Glutamatergic neuron (in vitro differentiated cells): ENCODE measurements at regions not wholly inside any gene's neighbourhood (a gene's known extent, or its start where the extent isn't known, plus 50 kb on each side); places are given as distances from the start of the nearest gene placed in this dataset.

Source experiments
- DNase-seq: peaks from one replicate; pipeline ENCODE4 v3.0.0; 2022
- H3K27ac Mint-ChIP-seq: one replicate; pipeline ENCODE4 v1.8.0; 2020; ENCODE audit warnings: mild to moderate bottlenecking, mixed read lengths, inconsistent platforms; ENCODE audit not compliant: unreplicated experiment
- H3K27me3 Mint-ChIP-seq: one replicate; pipeline ENCODE4 v1.8.0; 2020; ENCODE audit warnings: mild to moderate bottlenecking, moderate library complexity, mixed read lengths, inconsistent platforms; ENCODE audit not compliant: unreplicated experiment
- H3K36me3 Mint-ChIP-seq: one replicate; pipeline ENCODE4 v1.8.0; 2020; ENCODE audit warnings: mild to moderate bottlenecking, mixed read lengths, inconsistent platforms; ENCODE audit not compliant: unreplicated experiment
- H3K4me1 Mint-ChIP-seq: one replicate; pipeline ENCODE4 v1.8.0; 2020; ENCODE audit warnings: mild to moderate bottlenecking, low read depth, mixed read lengths, inconsistent platforms; ENCODE audit not compliant: unreplicated experiment
- H3K4me3 Mint-ChIP-seq: one replicate; pipeline ENCODE4 v1.8.0; 2020; ENCODE audit warnings: mild to moderate bottlenecking, mixed read lengths, inconsistent platforms; ENCODE audit not compliant: unreplicated experiment
- H3K9me3 Mint-ChIP-seq: one replicate; pipeline ENCODE4 v1.8.0; 2020; ENCODE audit warnings: mild to moderate bottlenecking, moderate library complexity, mixed read lengths, inconsistent platforms; ENCODE audit not compliant: unreplicated experiment
- TF ChIP-seq, protein P1 (sequence below): fragments of 200-600 bp; sonication (generic); IDR thresholded peaks from one replicate; pipeline ENCODE4 v1.5.0; 2021; ENCODE audit not compliant: partially characterized antibody, unreplicated experiment

DNA sequence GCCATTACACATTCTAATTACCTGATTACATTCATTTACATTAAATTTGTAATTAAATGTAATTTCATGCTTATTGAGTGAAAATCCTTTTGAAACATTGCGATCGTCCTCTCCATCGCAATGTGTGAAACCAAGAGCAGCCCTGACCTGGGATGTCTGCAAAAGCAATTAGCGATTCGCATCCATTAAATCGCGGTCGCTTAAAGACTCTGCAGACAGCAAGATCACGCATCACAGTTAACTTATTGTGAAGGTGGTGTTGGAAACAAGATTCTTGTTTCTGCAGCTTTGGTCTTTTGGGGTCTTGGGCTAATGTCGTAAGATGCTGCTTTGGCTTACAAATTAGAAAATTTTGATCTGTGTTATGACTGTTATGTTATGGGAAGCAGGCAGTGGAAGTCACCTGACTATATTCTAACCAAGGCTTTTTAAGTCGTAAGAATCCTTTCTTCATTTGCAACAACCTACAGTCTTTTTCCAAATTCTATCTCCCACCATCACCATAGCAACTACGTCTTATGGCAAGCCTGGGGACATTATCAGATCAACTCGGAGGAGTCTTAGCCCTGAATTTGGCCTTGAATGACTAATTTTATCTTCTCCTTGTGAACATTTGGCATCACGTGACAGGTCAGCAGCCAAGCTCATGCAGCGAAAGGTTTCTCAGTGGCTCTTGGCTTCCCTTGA is 142.8 kb upstream of the SOX1 start:
- H3K4me1 Mint-ChIP-seq: peaks cover 7% of the 10 kb centered on the region
- TF ChIP-seq, protein P1, sequence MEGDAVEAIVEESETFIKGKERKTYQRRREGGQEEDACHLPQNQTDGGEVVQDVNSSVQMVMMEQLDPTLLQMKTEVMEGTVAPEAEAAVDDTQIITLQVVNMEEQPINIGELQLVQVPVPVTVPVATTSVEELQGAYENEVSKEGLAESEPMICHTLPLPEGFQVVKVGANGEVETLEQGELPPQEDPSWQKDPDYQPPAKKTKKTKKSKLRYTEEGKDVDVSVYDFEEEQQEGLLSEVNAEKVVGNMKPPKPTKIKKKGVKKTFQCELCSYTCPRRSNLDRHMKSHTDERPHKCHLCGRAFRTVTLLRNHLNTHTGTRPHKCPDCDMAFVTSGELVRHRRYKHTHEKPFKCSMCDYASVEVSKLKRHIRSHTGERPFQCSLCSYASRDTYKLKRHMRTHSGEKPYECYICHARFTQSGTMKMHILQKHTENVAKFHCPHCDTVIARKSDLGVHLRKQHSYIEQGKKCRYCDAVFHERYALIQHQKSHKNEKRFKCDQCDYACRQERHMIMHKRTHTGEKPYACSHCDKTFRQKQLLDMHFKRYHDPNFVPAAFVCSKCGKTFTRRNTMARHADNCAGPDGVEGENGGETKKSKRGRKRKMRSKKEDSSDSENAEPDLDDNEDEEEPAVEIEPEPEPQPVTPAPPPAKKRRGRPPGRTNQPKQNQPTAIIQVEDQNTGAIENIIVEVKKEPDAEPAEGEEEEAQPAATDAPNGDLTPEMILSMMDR: no peak
- H3K36me3 Mint-ChIP-seq: no peaks in the 10 kb centered on the region
- DNase-seq: no peak
- peaks cover 11% of the 10 kb centered on the region for H3K27me3 Mint-ChIP-seq
- peaks cover 6% of the 10 kb centered on the region for H3K9me3 Mint-ChIP-seq
- no peak overlapping the region for H3K27ac Mint-ChIP-seq
- no peak overlapping the region for H3K4me3 Mint-ChIP-seq

DNA sequence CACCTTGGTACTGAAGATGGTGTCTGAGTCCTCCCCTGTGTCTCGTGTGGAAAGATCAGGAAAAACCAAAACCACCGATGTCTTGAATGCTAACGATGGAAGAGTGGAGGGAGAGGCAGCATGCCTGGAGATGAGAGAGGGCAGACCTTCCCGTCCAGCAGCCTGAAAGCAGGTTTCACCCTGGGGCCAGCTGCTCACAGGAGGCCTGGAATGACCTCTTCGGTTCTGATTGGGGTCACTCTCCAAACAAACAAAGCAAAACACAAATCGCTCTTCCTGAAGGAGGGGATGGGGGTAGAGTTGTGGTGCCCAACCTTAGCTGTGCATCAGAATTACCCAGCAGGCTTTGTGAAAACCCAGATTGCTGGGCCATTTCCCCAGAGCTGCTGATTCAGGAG is 142.3 kb upstream of the SOX1 start:
- H3K36me3 Mint-ChIP-seq: no peaks in the 10 kb centered on the region
- peaks cover 11% of the 10 kb centered on the region for H3K27me3 Mint-ChIP-seq
- H3K4me1 Mint-ChIP-seq: peaks cover 6% of the 10 kb centered on the region
- TF ChIP-seq, protein P1: no peak
- peaks cover 6% of the 10 kb centered on the region for H3K9me3 Mint-ChIP-seq
- DNase-seq: no peak
- H3K27ac Mint-ChIP-seq: no peak overlapping the region
- H3K4me3 Mint-ChIP-seq: no peak overlapping the region

DNA sequence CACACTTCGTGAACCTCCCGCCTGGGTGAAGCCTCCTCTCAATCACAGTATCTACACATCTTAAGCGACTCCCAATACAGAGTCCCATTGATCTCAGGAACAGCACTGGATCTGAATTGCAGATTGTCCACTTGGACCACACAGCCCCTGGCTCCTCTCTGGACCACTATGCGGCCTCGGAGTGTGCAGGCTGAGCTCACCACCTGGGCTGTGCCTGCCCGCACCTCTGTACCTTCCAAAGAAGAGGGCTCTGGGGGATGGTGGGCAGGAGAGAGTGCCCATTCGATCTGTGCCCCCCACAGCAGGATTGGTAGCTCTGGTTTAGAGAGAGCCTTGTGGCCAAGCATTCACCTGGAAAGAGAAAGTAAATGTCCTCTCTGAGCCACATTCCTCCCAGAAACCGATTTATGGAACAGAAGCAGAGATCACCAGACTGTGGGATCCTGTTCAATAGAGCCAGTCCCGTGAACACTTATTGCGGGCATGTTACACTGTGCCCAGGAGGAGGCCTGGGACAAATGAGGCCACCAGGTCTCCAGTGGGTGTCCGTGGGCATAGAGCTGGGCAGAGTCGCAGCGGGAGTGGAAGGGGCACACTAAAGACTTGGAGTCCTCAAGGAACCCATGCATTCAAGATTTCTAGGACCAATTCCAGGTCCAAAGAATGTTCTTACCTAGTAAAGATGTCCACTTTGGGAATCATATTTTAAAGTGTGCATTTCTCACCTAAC is 141.6 kb upstream of the SOX1 start:
- peaks cover 11% of the 10 kb centered on the region for H3K27me3 Mint-ChIP-seq
- no peaks in the 10 kb centered on the region for H3K36me3 Mint-ChIP-seq
- DNase-seq: no peak
- peaks cover 2% of the 10 kb centered on the region for H3K4me1 Mint-ChIP-seq
- H3K4me3 Mint-ChIP-seq: no peak overlapping the region
- TF ChIP-seq, protein P1: no peak
- no peak overlapping the region for H3K27ac Mint-ChIP-seq
- H3K9me3 Mint-ChIP-seq: peaks cover 6% of the 10 kb centered on the region

DNA sequence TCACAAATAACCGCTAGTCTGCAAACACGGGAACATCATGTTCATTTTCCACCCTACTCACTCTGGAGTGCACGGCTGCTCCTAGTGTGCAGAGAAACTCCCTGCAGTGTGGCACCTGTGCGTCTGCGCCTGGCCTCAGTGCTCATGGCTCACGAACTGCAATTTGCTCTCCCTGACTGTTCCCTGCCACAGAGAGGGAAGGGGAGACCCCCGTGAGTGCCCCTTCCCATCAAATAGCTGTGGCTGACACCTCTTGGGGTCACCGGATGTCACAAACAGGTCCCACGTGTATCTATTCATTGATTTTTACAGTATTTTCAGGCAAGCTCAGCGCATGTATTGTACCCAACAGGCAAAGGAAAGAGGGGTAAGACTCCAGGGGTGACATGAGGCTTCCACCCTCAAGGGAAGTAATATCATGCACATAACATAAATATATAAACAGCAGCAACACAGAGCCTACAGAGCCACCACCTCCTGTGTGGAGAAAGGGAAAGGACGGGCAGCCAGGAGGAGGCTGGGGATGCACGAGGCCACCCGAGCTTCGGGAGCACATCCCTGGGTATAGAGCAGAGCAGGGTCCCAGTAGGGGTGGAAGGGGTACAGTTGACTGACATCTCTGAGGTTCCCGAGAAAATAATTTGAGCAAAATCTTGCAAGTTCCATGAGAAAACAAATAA is 140.3 kb upstream of the SOX1 start:
- H3K27ac Mint-ChIP-seq: no peak overlapping the region
- H3K4me3 Mint-ChIP-seq: no peak overlapping the region
- H3K4me1 Mint-ChIP-seq: peaks cover 2% of the 10 kb centered on the region
- peaks cover 1% of the 10 kb centered on the region for H3K36me3 Mint-ChIP-seq
- no peak for DNase-seq
- peaks cover 5% of the 10 kb centered on the region for H3K9me3 Mint-ChIP-seq
- TF ChIP-seq, protein P1: no peak
- peaks cover 5% of the 10 kb centered on the region for H3K27me3 Mint-ChIP-seq

DNA sequence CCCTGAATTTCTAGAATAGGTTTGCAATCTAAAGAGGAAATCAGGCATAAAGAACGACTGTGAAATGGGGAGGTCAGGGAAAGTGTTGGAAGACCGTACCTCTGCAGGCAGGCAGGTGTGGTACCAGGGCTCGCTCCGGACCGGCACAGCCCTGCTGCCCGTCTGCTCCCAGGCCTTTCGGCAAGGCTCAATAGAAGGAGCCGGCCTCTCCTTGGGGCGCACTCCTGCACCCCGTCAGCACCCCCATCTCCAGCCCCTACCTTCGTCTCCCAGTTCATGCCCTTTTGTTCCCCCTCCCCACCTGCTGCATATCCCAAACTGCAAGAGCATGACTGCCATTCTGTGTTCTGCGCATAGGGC is 139.8 kb upstream of the SOX1 start:
- H3K36me3 Mint-ChIP-seq: peaks cover 6% of the 10 kb centered on the region
- H3K4me1 Mint-ChIP-seq: peaks cover 2% of the 10 kb centered on the region
- DNase-seq: no peak
- peaks cover 3% of the 10 kb centered on the region for H3K9me3 Mint-ChIP-seq
- TF ChIP-seq, protein P1: no peak
- no peak overlapping the region for H3K27ac Mint-ChIP-seq
- H3K27me3 Mint-ChIP-seq: peaks cover 5% of the 10 kb centered on the region
- H3K4me3 Mint-ChIP-seq: no peak overlapping the region
